ENCODE measurements at regions not wholly inside any gene's neighbourhood (a gene's known extent, or its start where the extent isn't known, plus 50 kb on each side); places are given as distances from the start of the nearest gene placed in this dataset.

- H3K4me3 Mint-ChIP-seq (ENCODE audit: unreplicated experiment) = no peak overlapping the region
- no peaks in the 10 kb centered on the region for H3K36me3 Mint-ChIP-seq (ENCODE audit: insufficient read depth, unreplicated experiment)
- H3K27ac Mint-ChIP-seq (ENCODE audit: low read depth, unreplicated experiment) = no peak overlapping the region
- intact Hi-C loops (cut with micrococcal nuclease) = no loop called here
- peaks cover 18% of the 10 kb centered on the region for H3K4me1 Mint-ChIP-seq (ENCODE audit: insufficient read depth, unreplicated experiment)
- peaks cover 10% of the 10 kb centered on the region for H3K9me3 Mint-ChIP-seq (ENCODE audit: unreplicated experiment)
- ChIA-PET POLR2A (interaction anchor here (0.8 to 2.0 kb wide), 2 partner anchors 10 to 171 kb away, joined by 4 read pairs; no protein-coding TSS in a partner anchor), CTCF (interaction anchor here (1.0 to 1.2 kb wide), 2 partner anchors 152 to 973 kb away, joined by 3 read pairs; no protein-coding TSS in a partner anchor)
- no peak for TF ChIP-seq CTCF (IDR thresholded peaks at IDR 0.05; ENCODE audit: unreplicated experiment)
- BruUV-seq (replicated peaks) = no TSS peak
- H3K27me3 Mint-ChIP-seq (ENCODE audit: insufficient read depth, unreplicated experiment) = no peaks in the 10 kb centered on the region
- DNase-seq (ENCODE audit: unreplicated experiment) = no peak
Measured at GRCh38 chr6:140345935-140346334, 971.5 kb upstream of the CITED2 start.

GRCh38 chr6:140344142-140344913 lies 969.9 kb upstream of the CITED2 start:
- peak overlapping the region; percentile 46 for H3K27ac Mint-ChIP-seq (ENCODE audit: low read depth, unreplicated experiment)
- H3K27me3 Mint-ChIP-seq (ENCODE audit: insufficient read depth, unreplicated experiment) = no peaks in the 10 kb centered on the region
- no peaks in the 10 kb centered on the region for H3K36me3 Mint-ChIP-seq (ENCODE audit: insufficient read depth, unreplicated experiment)
- ChIA-PET POLR2A (no interaction called here), CTCF (no interaction called here)
- H3K4me1 Mint-ChIP-seq (ENCODE audit: insufficient read depth, unreplicated experiment) = peaks cover 18% of the 10 kb centered on the region
- TF ChIP-seq CTCF (IDR thresholded peaks at IDR 0.05; ENCODE audit: unreplicated experiment) = no peak
- DNase-seq (ENCODE audit: unreplicated experiment) = peak; percentile 27
- H3K9me3 Mint-ChIP-seq (ENCODE audit: unreplicated experiment) = peaks cover 15% of the 10 kb centered on the region
- no TSS peak for BruUV-seq (replicated peaks)
- H3K4me3 Mint-ChIP-seq (ENCODE audit: unreplicated experiment) = no peak overlapping the region
- intact Hi-C loops (cut with micrococcal nuclease) = no loop called here

GRCh38 chr6:140343128-140343527 lies 968.7 kb upstream of the CITED2 start:
- POLR2A ChIA-PET = no interaction called here
- no peak for TF ChIP-seq CTCF (IDR thresholded peaks at IDR 0.05; ENCODE audit: unreplicated experiment)
- Mint-ChIP-seq H3K27me3 (ENCODE audit: insufficient read depth, unreplicated experiment) (no peaks in the 10 kb centered on the region), H3K9me3 (ENCODE audit: unreplicated experiment) (peaks cover 15% of the 10 kb centered on the region), H3K4me1 (ENCODE audit: insufficient read depth, unreplicated experiment) (peaks cover 18% of the 10 kb centered on the region), H3K4me3 (ENCODE audit: unreplicated experiment) (no peak overlapping the region), H3K36me3 (ENCODE audit: insufficient read depth, unreplicated experiment) (no peaks in the 10 kb centered on the region), H3K27ac (ENCODE audit: low read depth, unreplicated experiment) (no peak overlapping the region)
- intact Hi-C loops (cut with micrococcal nuclease) = no loop called here
- no TSS peak for BruUV-seq (replicated peaks)
- CTCF ChIA-PET = no interaction called here
- no peak for DNase-seq (ENCODE audit: unreplicated experiment)

GRCh38 chr6:140341272-140341671 lies 966.8 kb upstream of the CITED2 start:
- H3K9me3 Mint-ChIP-seq (ENCODE audit: unreplicated experiment) = peaks cover 15% of the 10 kb centered on the region
- H3K27ac Mint-ChIP-seq (ENCODE audit: low read depth, unreplicated experiment) = no peak overlapping the region
- CTCF ChIA-PET = no interaction called here
- peaks cover 10% of the 10 kb centered on the region for H3K4me1 Mint-ChIP-seq (ENCODE audit: insufficient read depth, unreplicated experiment)
- TF ChIP-seq CTCF (IDR thresholded peaks at IDR 0.05; ENCODE audit: unreplicated experiment) = no peak
- POLR2A ChIA-PET = no interaction called here
- no peaks in the 10 kb centered on the region for H3K36me3 Mint-ChIP-seq (ENCODE audit: insufficient read depth, unreplicated experiment)
- no peaks in the 10 kb centered on the region for H3K27me3 Mint-ChIP-seq (ENCODE audit: insufficient read depth, unreplicated experiment)
- intact Hi-C loops (cut with micrococcal nuclease) = no loop called here
- BruUV-seq (replicated peaks) = no TSS peak
- H3K4me3 Mint-ChIP-seq (ENCODE audit: unreplicated experiment) = no peak overlapping the region
- no peak for DNase-seq (ENCODE audit: unreplicated experiment)

All from MCF 10A (cell line).